Spleen (tissue), 11 donors: ENCODE measurements at regions not wholly inside any gene's neighbourhood (a gene's known extent, or its start where the extent isn't known, plus 50 kb on each side); places are given as distances from the start of the nearest gene placed in this dataset.

Experiments
- DNase-seq: peaks from one replicate; pipeline ENCODE4 v3.0.0-alpha.2; 2020
- H3K27ac ChIP-seq, 8 donors: fragments of 200-600 bp; sonication (generic) in 7 of 8; 1 replicate in 4 of 8; 2 replicates in 4 of 8; pipeline versions ENCODE4 v1.5.0 to v1.8.0; 2016 to 2021; ENCODE audit warnings: inconsistent platforms in 4 of 8, mild to moderate bottlenecking in 4 of 8, moderate library complexity in 1 of 8
- H3K27me3 ChIP-seq, 7 donors: fragments of 200-600 bp; sonication (generic) in 6 of 7; replicated peaks in 1 of 7; 1 replicate in 4 of 7; 2 replicates in 3 of 7; pipeline versions ENCODE4 v1.5.0 to v1.8.0; 2016 to 2021; ENCODE audit warnings: inconsistent platforms in 3 of 7, mild to moderate bottlenecking in 1 of 7
- H3K36me3 ChIP-seq, 6 donors: fragments of 200-600 bp; sonication (generic) in 5 of 6; 1 replicate in 4 of 6; 2 replicates in 2 of 6; pipeline versions ENCODE4 v1.5.0 to v1.8.0; 2016 to 2021; ENCODE audit warnings: inconsistent platforms in 2 of 6
- H3K4me1 ChIP-seq, 6 donors: fragments of 200-600 bp; sonication (generic) in 5 of 6; 1 replicate in 3 of 6; 2 replicates in 3 of 6; pipeline versions ENCODE4 v1.5.0 to v1.8.0; 2016 to 2021; ENCODE audit warnings: inconsistent platforms in 3 of 6
- H3K4me3 ChIP-seq, 8 donors: fragments of 200-600 bp; sonication (generic) in 7 of 8; 1 replicate in 4 of 8; 2 replicates in 4 of 8; pipeline versions ENCODE4 v1.5.0 to v1.8.0; 2016 to 2021; ENCODE audit warnings: inconsistent platforms in 4 of 8, mild to moderate bottlenecking in 4 of 8, moderate library complexity in 2 of 8
- H3K9me3 ChIP-seq, 8 donors: fragments of 200-600 bp; sonication (generic) in 7 of 8; 1 replicate in 4 of 8; 2 replicates in 4 of 8; pipeline versions ENCODE4 v1.5.0 to v1.8.0; 2016 to 2021; ENCODE audit warnings: inconsistent platforms in 4 of 8
- POLR2A ChIP-seq, 3 donors: fragments of 450-650 bp; IDR thresholded peaks; one replicate each; pipeline ENCODE4 v1.5.1; 2017; ENCODE audit warnings: antibody characterized with exemption in 3 of 3, mild to moderate bottlenecking in 1 of 3
- POLR2AphosphoS5 ChIP-seq, 3 donors: sonication (generic); formaldehyde crosslinking; IDR thresholded peaks; one replicate each; pipeline ENCODE4 v1.5.1; 2017; ENCODE audit warnings: antibody characterized with exemption in 3 of 3
- WGBS, 5 donors: extraction: QIAGEN DNeasy Blood & Tissue Kit in 3 of 5; methylation state at CpG; one replicate each; pipeline versions ENCODE4 v1.1.5 to v1.1.7; 2013 to 2018; 5-methylcytosine and 5-hydroxymethylcytosine counted together
- intact Hi-C: fragments of 100-400 bp; cut with DNase I; formaldehyde crosslinking; loops from one replicate; pipeline ENCODE4 v1.15.0; 2023; ENCODE audit warnings: low total_unique reads
- TF ChIP-seq, protein P1 (sequence below), 11 experiments: fragments of 200-600 bp in 7 of 11; fragments of 450-650 bp in 4 of 11; sonication (generic) in 4 of 11; IDR thresholded peaks in 8 of 11; conservative IDR thresholded peaks in 3 of 11; 1 replicate in 7 of 11; 2 replicates in 4 of 11; pipeline versions ENCODE4 v1.4.0 to v1.8.0; 2016 to 2021; ENCODE audit warnings: antibody characterized with exemption in 11 of 11, inconsistent platforms in 4 of 11, mild to moderate bottlenecking in 1 of 11
- donor health status: healthy with polysubstance abuse.
- donor health status: DM: no; HTN: no; CAD: no; lungs with moderate emphysema.
- donor health status: DM: no; HTN: no; CAD: no.
- donor health status: Bipolar disorder and iron deficiency.
- donor health status: healthy.
- donor health status: DM: no; HTN: no; CAD: no.
- donor health status: DM: yes; HTN: yes; CAD: no.

DNA sequence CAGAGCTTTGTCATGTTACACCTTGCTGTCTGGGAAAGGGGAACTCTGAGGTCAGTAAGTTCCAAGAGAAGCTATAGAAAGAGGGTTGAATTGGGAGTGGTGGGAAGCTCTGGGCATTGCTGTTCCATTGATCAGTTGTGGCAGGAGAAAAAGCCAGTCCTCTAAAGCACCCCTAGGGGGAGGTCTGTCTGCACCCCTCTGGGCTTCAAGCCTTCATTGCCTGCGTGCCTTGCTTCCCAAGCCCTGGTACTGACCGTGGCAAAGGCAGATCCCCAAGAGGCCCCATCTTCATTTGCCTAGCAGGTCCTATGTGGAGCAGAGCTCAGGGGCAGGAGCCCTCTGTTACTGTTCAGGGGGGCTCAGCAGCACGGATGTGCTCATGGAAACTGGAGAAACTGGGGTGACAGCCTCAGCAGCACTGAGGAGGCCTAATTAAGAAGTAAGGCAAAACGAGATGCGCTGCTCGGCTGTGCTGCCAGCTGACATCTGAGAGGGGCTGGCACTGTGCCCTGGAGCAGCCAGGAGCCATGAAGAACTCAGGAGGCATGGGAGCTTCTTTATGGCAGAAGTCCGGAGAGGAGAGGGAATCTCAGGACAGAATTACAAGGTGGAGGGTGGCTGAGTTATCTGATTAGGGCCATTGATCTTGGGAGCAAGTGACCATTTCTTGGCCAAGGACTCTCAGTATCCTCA is 270.9 kb downstream of the RPLP1 start:
- peaks cover 30 to 97% (median 81%) of the 10 kb centered on the region in 6 donors for H3K4me1 ChIP-seq
- no peak for TF ChIP-seq POLR2A (IDR thresholded peaks at IDR 0.05)
- TF ChIP-seq, protein P1, sequence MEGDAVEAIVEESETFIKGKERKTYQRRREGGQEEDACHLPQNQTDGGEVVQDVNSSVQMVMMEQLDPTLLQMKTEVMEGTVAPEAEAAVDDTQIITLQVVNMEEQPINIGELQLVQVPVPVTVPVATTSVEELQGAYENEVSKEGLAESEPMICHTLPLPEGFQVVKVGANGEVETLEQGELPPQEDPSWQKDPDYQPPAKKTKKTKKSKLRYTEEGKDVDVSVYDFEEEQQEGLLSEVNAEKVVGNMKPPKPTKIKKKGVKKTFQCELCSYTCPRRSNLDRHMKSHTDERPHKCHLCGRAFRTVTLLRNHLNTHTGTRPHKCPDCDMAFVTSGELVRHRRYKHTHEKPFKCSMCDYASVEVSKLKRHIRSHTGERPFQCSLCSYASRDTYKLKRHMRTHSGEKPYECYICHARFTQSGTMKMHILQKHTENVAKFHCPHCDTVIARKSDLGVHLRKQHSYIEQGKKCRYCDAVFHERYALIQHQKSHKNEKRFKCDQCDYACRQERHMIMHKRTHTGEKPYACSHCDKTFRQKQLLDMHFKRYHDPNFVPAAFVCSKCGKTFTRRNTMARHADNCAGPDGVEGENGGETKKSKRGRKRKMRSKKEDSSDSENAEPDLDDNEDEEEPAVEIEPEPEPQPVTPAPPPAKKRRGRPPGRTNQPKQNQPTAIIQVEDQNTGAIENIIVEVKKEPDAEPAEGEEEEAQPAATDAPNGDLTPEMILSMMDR (IDR thresholded peaks at IDR 0.05 in 8 of 11, conservative IDR thresholded peaks at IDR 0.05 in 3 of 11): no peak
- no peak for TF ChIP-seq POLR2AphosphoS5 (IDR thresholded peaks at IDR 0.05)
- H3K27me3 ChIP-seq: peaks cover 0 to 14% (median 0%) of the 10 kb centered on the region in 7 donors
- H3K36me3 ChIP-seq: no peaks in the 10 kb centered on the region
- intact Hi-C loops: loop anchor here (10.0 kb wide), 1 partner anchor 371 kb away; the partner anchor contains the start of gene TLE3
- 66 to 86% (median 83%) methylated on average over 6 to 7 of the region's 7 CpGs for whole genome bisulfite sequencing, 5 donors
- no peak for DNase-seq
- peak overlapping the region in 1 of 8 donors; percentile 53 for H3K4me3 ChIP-seq
- peak overlapping the region in 6 of 8 donors; percentile 18 to 92 (median 90) for H3K27ac ChIP-seq
- H3K9me3 ChIP-seq: no peaks in the 10 kb centered on the region

- TF ChIP-seq POLR2AphosphoS5 (IDR thresholded peaks at IDR 0.05) (no peak), POLR2A (IDR thresholded peaks at IDR 0.05) (no peak)
- TF ChIP-seq, protein P1 (IDR thresholded peaks at IDR 0.05 in 8 of 11, conservative IDR thresholded peaks at IDR 0.05 in 3 of 11): no peak
- intact Hi-C loops: loop anchor here (10.0 kb wide), 1 partner anchor 370 kb away; the partner anchor contains the start of gene TLE3
- DNase-seq: no peak
- H3K4me1 ChIP-seq: peaks cover 24 to 97% (median 80%) of the 10 kb centered on the region in 6 donors
- peak overlapping the region in 7 of 8 donors; percentile 71 to 92 (median 89) for H3K27ac ChIP-seq
- 92 to 96% (median 93%) methylated on average over 3 of the region's 3 CpGs for WGBS, 5 donors
- peaks cover 0 to 15% (median 0%) of the 10 kb centered on the region in 7 donors for H3K27me3 ChIP-seq
- peak overlapping the region in 1 of 8 donors; percentile 53 for H3K4me3 ChIP-seq
- H3K9me3 ChIP-seq: no peaks in the 10 kb centered on the region
- H3K36me3 ChIP-seq: no peaks in the 10 kb centered on the region
Measured at GRCh38 chr15:69724333-69724732, 271.7 kb downstream of the RPLP1 start.

GRCh38 chr15:69725275-69725674 is 272.7 kb downstream of the RPLP1 start:
- peak overlapping the region in 1 of 8 donors; percentile 53 for H3K4me3 ChIP-seq
- H3K9me3 ChIP-seq: no peaks in the 10 kb centered on the region
- H3K4me1 ChIP-seq: peaks cover 15 to 90% (median 71%) of the 10 kb centered on the region in 6 donors
- intact Hi-C loops: loop anchor here (10.0 kb wide), 1 partner anchor 370 kb away; the partner anchor contains the start of gene TLE3
- H3K36me3 ChIP-seq: no peaks in the 10 kb centered on the region
- WGBS, 5 donors: 76 to 82% (median 80%) methylated on average over 4 of the region's 4 CpGs
- H3K27me3 ChIP-seq: peaks cover 0 to 15% (median 0%) of the 10 kb centered on the region in 7 donors
- DNase-seq: no peak
- TF ChIP-seq POLR2A (IDR thresholded peaks at IDR 0.05) (no peak), POLR2AphosphoS5 (IDR thresholded peaks at IDR 0.05) (no peak)
- TF ChIP-seq, protein P1 (IDR thresholded peaks at IDR 0.05 in 8 of 11, conservative IDR thresholded peaks at IDR 0.05 in 3 of 11): no peak
- H3K27ac ChIP-seq: peak overlapping the region in 7 of 8 donors; percentile 71 to 92 (median 89)

DNA sequence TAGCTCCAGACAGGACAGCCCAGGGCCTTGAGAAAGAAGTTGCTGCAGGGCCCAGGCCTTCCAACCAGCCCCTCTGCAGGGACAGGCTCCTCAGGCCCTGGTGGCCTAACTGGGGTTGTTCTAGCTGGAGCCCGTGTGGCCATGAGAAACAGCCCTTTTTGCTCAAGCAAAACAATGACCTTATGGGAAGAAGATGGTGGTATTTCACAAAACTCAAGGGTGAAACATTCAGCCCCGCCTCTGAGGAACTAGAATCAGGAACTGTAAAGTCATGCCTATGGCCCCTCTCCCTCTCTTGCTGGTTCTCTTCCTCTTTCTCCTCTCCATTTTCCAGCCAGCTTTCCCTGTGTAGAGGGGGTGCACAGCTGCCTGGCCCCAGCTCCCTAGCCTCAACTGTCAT is 273.3 kb downstream of the RPLP1 start:
- Histone ChIP-seq H3K27me3 (peaks cover 0 to 15% (median 0%) of the 10 kb centered on the region in 7 donors), H3K4me1 (peaks cover 9 to 83% (median 64%) of the 10 kb centered on the region in 6 donors), H3K36me3 (no peaks in the 10 kb centered on the region), H3K27ac (peak overlapping the region in 7 of 8 donors; percentile 71 to 92 (median 89)), H3K4me3 (peak overlapping the region in 1 of 8 donors; percentile 53), H3K9me3 (no peaks in the 10 kb centered on the region)
- DNase-seq: peak; percentile 86
- intact Hi-C loops: loop anchor here (10.0 kb wide), 1 partner anchor 369 kb away; the partner anchor contains the start of gene TLE3
- TF ChIP-seq POLR2AphosphoS5 (IDR thresholded peaks at IDR 0.05) (peak; percentile 23 to 44 (median 39)), POLR2A (IDR thresholded peaks at IDR 0.05) (no peak)
- TF ChIP-seq, protein P1 (IDR thresholded peaks at IDR 0.05 in 8 of 11, conservative IDR thresholded peaks at IDR 0.05 in 3 of 11): peak in 6 of 11 experiments; percentile 12 to 55 (median 28)
- 28 to 68% (median 57%) methylated on average over 2 of the region's 2 CpGs for WGBS, 5 donors
